Spleen (tissue), 7 donors: ENCODE measurements at regions not wholly inside any gene's neighbourhood (a gene's known extent, or its start where the extent isn't known, plus 50 kb on each side); places are given as distances from the start of the nearest gene placed in this dataset.

ENCODE experiments used
- POLR2A ChIP-seq, 3 donors: fragments of 450-650 bp; IDR thresholded peaks; one replicate each; pipeline ENCODE4 v1.5.1; 2017; ENCODE audit warnings: antibody characterized with exemption in 3 of 3, mild to moderate bottlenecking in 1 of 3
- POLR2AphosphoS5 ChIP-seq, 3 donors: sonication (generic); formaldehyde crosslinking; IDR thresholded peaks; one replicate each; pipeline ENCODE4 v1.5.1; 2017; ENCODE audit warnings: antibody characterized with exemption in 3 of 3
- TF ChIP-seq, protein P1 (sequence below), 11 experiments: fragments of 200-600 bp in 7 of 11; fragments of 450-650 bp in 4 of 11; sonication (generic) in 4 of 11; IDR thresholded peaks in 8 of 11; conservative IDR thresholded peaks in 3 of 11; 1 replicate in 7 of 11; 2 replicates in 4 of 11; pipeline versions ENCODE4 v1.4.0 to v1.8.0; 2016 to 2021; ENCODE audit warnings: antibody characterized with exemption in 11 of 11, inconsistent platforms in 4 of 11, mild to moderate bottlenecking in 1 of 11
- donor health status: DM: no; HTN: no; CAD: no; lungs with moderate emphysema.
- donor health status: DM: no; HTN: no; CAD: no.
- donor health status: DM: no; HTN: no; CAD: no.

DNA sequence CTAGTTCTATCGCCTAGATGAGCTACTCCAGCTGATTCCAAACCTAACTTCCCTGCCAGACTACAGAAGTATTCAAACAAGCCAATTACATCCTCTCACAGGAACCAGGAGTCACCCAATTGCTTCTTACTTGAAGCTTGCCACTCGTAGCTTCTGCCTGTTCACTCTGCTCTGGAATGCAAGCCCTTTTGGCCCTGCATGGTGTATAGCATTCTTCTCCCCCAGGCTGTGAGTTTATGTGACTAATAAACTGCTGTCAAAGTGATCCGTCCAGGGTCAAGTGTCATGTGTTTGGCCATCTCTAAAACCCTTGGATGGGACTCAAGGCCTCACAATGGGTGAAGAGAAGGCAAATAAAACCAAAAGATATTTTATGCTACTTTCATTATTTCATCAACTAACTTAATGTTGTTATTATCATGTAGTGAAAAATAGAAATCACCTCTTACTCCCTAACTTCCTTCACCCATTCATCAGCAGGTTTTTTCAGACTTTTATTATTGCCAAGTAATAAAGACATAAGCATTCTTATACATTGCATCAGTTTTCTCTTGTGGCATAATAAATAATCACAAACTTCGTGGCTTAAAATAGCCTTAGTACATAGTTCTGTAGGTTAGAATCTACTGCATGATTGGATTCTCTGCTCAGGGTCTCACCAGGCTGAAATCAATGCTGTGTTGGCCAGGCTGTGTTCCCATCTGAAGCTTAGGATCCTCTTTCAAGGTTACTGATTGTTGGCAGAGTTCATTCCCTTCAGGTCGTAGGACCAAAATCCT lies 1981.7 kb upstream of the FLRT2 start:
- TF ChIP-seq, protein P1, sequence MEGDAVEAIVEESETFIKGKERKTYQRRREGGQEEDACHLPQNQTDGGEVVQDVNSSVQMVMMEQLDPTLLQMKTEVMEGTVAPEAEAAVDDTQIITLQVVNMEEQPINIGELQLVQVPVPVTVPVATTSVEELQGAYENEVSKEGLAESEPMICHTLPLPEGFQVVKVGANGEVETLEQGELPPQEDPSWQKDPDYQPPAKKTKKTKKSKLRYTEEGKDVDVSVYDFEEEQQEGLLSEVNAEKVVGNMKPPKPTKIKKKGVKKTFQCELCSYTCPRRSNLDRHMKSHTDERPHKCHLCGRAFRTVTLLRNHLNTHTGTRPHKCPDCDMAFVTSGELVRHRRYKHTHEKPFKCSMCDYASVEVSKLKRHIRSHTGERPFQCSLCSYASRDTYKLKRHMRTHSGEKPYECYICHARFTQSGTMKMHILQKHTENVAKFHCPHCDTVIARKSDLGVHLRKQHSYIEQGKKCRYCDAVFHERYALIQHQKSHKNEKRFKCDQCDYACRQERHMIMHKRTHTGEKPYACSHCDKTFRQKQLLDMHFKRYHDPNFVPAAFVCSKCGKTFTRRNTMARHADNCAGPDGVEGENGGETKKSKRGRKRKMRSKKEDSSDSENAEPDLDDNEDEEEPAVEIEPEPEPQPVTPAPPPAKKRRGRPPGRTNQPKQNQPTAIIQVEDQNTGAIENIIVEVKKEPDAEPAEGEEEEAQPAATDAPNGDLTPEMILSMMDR (IDR thresholded peaks at IDR 0.05 in 8 of 11, conservative IDR thresholded peaks at IDR 0.05 in 3 of 11), result no peak
- TF ChIP-seq POLR2A (IDR thresholded peaks at IDR 0.05), result no peak
- no peak for TF ChIP-seq POLR2AphosphoS5 (IDR thresholded peaks at IDR 0.05)
